ENCODE measurements at regions not wholly inside any gene's neighbourhood (a gene's known extent, or its start where the extent isn't known, plus 50 kb on each side); places are given as distances from the start of the nearest gene placed in this dataset.
A peak's percentile ranks its signal among the peaks of the same experiment; 100 is the strongest.
"Not testable (repeated sequence)": the region's sequence is repeated elsewhere in the genome, so short reads cannot be mapped to it uniquely, and the experiment has no call there.

- TF ChIP-seq JUND (IDR thresholded peaks at IDR 0.05; ENCODE audit: low read depth) = no peak
- in situ Hi-C loops (cut with HindIII; ENCODE audit: low pct_unique_long_range_greater_than_20kb, low sequenced_read_pairs) = no loop called here
- DNase-seq (ENCODE audit: low read depth in 1 of 2, low spot score in 1 of 2) = no peak
These were observed 660.1 kb upstream of the CBLB start for GRCh38 chr3:106528932-106529331.

- DNase-seq (ENCODE audit: low read depth in 1 of 2, low spot score in 1 of 2) = no peak
- in situ Hi-C loops (cut with HindIII; ENCODE audit: low pct_unique_long_range_greater_than_20kb, low sequenced_read_pairs) = no loop called here
- TF ChIP-seq JUND (IDR thresholded peaks at IDR 0.05; ENCODE audit: low read depth) = no peak
These were observed 660.9 kb upstream of the CBLB start for GRCh38 chr3:106529738-106530137.

GRCh38 chr3:106530367-106530766 lies 661.6 kb upstream of the CBLB start:
- TF ChIP-seq JUND (IDR thresholded peaks at IDR 0.05; ENCODE audit: low read depth) = no peak
- in situ Hi-C loops (cut with HindIII; ENCODE audit: low pct_unique_long_range_greater_than_20kb, low sequenced_read_pairs) = no loop called here
- DNase-seq (ENCODE audit: low read depth in 1 of 2, low spot score in 1 of 2) = no peak

GRCh38 chr3:106531771-106532329 lies 663.0 kb upstream of the CBLB start:
- in situ Hi-C loops (cut with HindIII; ENCODE audit: low pct_unique_long_range_greater_than_20kb, low sequenced_read_pairs); DNase-seq (ENCODE audit: low read depth in 1 of 2, low spot score in 1 of 2): not testable (repeated sequence)

GRCh38 chr3:106533093-106533787 lies 664.4 kb upstream of the CBLB start:
- TF ChIP-seq JUND (IDR thresholded peaks at IDR 0.05; ENCODE audit: low read depth) = no peak
- DNase-seq (ENCODE audit: low read depth in 1 of 2, low spot score in 1 of 2) = no peak
- in situ Hi-C loops (cut with HindIII; ENCODE audit: low pct_unique_long_range_greater_than_20kb, low sequenced_read_pairs) = no loop called here

- no peak for DNase-seq (ENCODE audit: low read depth in 1 of 2, low spot score in 1 of 2)
- TF ChIP-seq JUND (IDR thresholded peaks at IDR 0.05; ENCODE audit: low read depth) = no peak
- in situ Hi-C loops (cut with HindIII; ENCODE audit: low pct_unique_long_range_greater_than_20kb, low sequenced_read_pairs) = no loop called here
These were observed 665.0 kb upstream of the CBLB start for GRCh38 chr3:106533788-106534160.

GRCh38 chr3:106534206-106534605 lies 665.4 kb upstream of the CBLB start:
- DNase-seq (ENCODE audit: low read depth in 1 of 2, low spot score in 1 of 2) = no peak
- in situ Hi-C loops (cut with HindIII; ENCODE audit: low pct_unique_long_range_greater_than_20kb, low sequenced_read_pairs) = no loop called here
- no peak for TF ChIP-seq JUND (IDR thresholded peaks at IDR 0.05; ENCODE audit: low read depth)

GRCh38 chr3:106540743-106541142 lies 671.9 kb upstream of the CBLB start:
- in situ Hi-C loops (cut with HindIII; ENCODE audit: low pct_unique_long_range_greater_than_20kb, low sequenced_read_pairs) = no loop called here
- TF ChIP-seq JUND (IDR thresholded peaks at IDR 0.05; ENCODE audit: low read depth) = no peak
- no peak for DNase-seq (ENCODE audit: low read depth in 1 of 2, low spot score in 1 of 2)

GRCh38 chr3:106542101-106542769 lies 673.4 kb upstream of the CBLB start:
- in situ Hi-C loops (cut with HindIII; ENCODE audit: low pct_unique_long_range_greater_than_20kb, low sequenced_read_pairs) = no loop called here
- no peak for DNase-seq (ENCODE audit: low read depth in 1 of 2, low spot score in 1 of 2)
- TF ChIP-seq JUND (IDR thresholded peaks at IDR 0.05; ENCODE audit: low read depth) = no peak

- no peak for DNase-seq (ENCODE audit: low read depth in 1 of 2, low spot score in 1 of 2)
- TF ChIP-seq JUND (IDR thresholded peaks at IDR 0.05; ENCODE audit: low read depth) = no peak
- in situ Hi-C loops (cut with HindIII; ENCODE audit: low pct_unique_long_range_greater_than_20kb, low sequenced_read_pairs) = no loop called here
These were observed 683.7 kb upstream of the CBLB start for GRCh38 chr3:106552351-106553043.

- no peak for TF ChIP-seq JUND (IDR thresholded peaks at IDR 0.05; ENCODE audit: low read depth)
- in situ Hi-C loops (cut with HindIII; ENCODE audit: low pct_unique_long_range_greater_than_20kb, low sequenced_read_pairs) = no loop called here
- no peak for DNase-seq (ENCODE audit: low read depth in 1 of 2, low spot score in 1 of 2)
These were observed 691.7 kb upstream of the CBLB start for GRCh38 chr3:106560451-106560966.

- peak in 1 of 2 experiments; percentile 38 for DNase-seq (ENCODE audit: low read depth in 1 of 2, low spot score in 1 of 2)
- TF ChIP-seq JUND (IDR thresholded peaks at IDR 0.05; ENCODE audit: low read depth) = no peak
- in situ Hi-C loops (cut with HindIII; ENCODE audit: low pct_unique_long_range_greater_than_20kb, low sequenced_read_pairs) = no loop called here
These were observed 697.5 kb upstream of the CBLB start for GRCh38 chr3:106566277-106566676.

- DNase-seq (ENCODE audit: low read depth in 1 of 2, low spot score in 1 of 2) = no peak
- TF ChIP-seq JUND (IDR thresholded peaks at IDR 0.05; ENCODE audit: low read depth) = no peak
- in situ Hi-C loops (cut with HindIII; ENCODE audit: low pct_unique_long_range_greater_than_20kb, low sequenced_read_pairs) = no loop called here
These were observed 701.6 kb upstream of the CBLB start for GRCh38 chr3:106570426-106570825.
